NCI-H2081 (cell line): ENCODE measurements at regions not wholly inside any gene's neighbourhood (a gene's known extent, or its start where the extent isn't known, plus 50 kb on each side); places are given as distances from the start of the nearest gene placed in this dataset.

Experiments
- DNase-seq, 2 experiments: peaks; one replicate each; lab custom pipeline; 2025; lab: John Stamatoyannopoulos, UW

- DNase-seq: no peak
These were observed 52.6 kb upstream of the OTX2 start for GRCh38 chr14:56862836-56863235.

GRCh38 chr14:56860441-56860840, 50.2 kb upstream of the OTX2 start:
- DNase-seq: no peak
